Lower leg skin (tissue), 3 donors: ENCODE measurements at regions not wholly inside any gene's neighbourhood (a gene's known extent, or its start where the extent isn't known, plus 50 kb on each side); places are given as distances from the start of the nearest gene placed in this dataset.

Experiments used
- POLR2A ChIP-seq, 2 donors: fragments of 450-650 bp; IDR thresholded peaks; one replicate each; pipeline ENCODE4 v1.6.1; 2016 to 2017; ENCODE audit warnings: antibody characterized with exemption in 2 of 2, mild to moderate bottlenecking in 1 of 2, moderate library complexity in 1 of 2
- TF ChIP-seq, protein P1 (sequence below), 3 donors: fragments of 450-650 bp; IDR thresholded peaks; one replicate each; pipeline ENCODE4 v1.5.1; 2016; ENCODE audit warnings: antibody characterized with exemption in 3 of 3, mild to moderate bottlenecking in 3 of 3, moderate library complexity in 2 of 3

DNA sequence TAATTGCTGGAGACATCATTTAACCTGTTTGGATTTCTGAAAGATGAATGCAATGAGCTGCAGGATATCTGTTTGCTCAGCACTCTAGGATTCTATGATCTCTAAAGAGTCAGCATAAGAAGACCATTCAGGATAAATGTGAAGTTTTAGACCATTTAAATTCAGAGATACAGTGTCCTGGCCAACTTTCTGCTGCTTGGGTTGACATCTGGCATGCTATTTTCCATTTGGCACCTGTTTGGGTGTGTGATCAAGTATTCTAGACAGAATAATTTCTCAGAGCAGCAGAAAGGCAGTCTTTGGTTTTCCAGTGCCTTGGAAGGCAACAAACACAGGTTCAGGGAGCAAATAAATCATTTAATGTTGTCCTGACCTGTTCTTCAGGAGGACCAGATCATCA, 144.8 kb upstream of the NDUFV2 start:
- TF ChIP-seq POLR2A (IDR thresholded peaks at IDR 0.05) = no peak
- TF ChIP-seq, protein P1, sequence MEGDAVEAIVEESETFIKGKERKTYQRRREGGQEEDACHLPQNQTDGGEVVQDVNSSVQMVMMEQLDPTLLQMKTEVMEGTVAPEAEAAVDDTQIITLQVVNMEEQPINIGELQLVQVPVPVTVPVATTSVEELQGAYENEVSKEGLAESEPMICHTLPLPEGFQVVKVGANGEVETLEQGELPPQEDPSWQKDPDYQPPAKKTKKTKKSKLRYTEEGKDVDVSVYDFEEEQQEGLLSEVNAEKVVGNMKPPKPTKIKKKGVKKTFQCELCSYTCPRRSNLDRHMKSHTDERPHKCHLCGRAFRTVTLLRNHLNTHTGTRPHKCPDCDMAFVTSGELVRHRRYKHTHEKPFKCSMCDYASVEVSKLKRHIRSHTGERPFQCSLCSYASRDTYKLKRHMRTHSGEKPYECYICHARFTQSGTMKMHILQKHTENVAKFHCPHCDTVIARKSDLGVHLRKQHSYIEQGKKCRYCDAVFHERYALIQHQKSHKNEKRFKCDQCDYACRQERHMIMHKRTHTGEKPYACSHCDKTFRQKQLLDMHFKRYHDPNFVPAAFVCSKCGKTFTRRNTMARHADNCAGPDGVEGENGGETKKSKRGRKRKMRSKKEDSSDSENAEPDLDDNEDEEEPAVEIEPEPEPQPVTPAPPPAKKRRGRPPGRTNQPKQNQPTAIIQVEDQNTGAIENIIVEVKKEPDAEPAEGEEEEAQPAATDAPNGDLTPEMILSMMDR (IDR thresholded peaks at IDR 0.05) = no peak
